Amniotic epithelial cell (primary cell): ENCODE measurements at regions not wholly inside any gene's neighbourhood (a gene's known extent, or its start where the extent isn't known, plus 50 kb on each side); places are given as distances from the start of the nearest gene placed in this dataset.

ENCODE experiments used
- DNase-seq: peaks from one replicate; pipeline ENCODE4 v3.0.0-alpha.2; 2010; ENCODE audit warnings: low read depth

DNA sequence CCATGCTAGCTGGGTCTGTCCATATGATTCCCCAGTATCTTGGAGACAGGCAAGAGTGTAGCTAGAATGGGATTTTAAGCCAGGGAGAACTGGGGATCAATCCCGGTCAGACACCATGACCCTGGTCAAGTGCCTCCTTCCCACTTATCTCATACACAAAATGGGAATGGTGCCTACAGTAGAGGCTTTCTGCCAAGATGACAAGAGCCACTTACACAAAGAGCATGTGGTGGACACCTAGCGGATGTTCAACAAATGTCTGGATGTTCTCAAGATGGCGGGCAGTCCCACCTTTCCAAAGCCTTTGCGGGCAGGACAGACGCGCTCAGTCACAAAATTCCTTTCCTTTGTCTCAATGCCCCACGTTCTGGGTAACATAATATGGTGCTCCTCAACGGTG, 57.3 kb downstream of the MAF start:
- DNase-seq = no peak

DNA sequence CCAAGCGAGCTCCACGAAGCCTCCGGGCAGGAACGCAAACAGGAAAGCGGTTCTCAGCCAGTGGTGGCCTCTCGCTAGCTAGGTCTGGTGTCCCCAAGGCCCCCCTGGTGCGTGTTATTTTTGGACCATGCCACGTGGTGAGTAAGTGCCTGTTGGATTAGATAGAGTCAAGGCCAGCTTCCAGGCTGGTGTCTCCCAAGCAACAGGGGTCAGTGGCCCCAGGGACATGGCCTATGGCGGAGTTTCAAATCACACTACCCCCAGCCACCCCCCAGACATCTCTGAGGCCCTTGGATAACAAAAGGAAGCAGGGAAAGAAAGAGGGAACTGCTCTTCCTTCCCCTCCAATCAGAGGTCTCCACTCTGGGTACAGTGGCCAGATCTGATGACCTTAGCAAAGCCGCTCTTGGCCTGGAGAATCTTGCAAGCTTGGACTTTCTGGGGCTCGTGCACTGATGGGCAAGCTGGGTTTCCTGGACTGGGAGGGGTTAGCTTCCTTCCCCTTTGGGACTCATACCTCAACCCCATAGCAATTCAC, 58.2 kb downstream of the MAF start:
- no peak for DNase-seq

DNA sequence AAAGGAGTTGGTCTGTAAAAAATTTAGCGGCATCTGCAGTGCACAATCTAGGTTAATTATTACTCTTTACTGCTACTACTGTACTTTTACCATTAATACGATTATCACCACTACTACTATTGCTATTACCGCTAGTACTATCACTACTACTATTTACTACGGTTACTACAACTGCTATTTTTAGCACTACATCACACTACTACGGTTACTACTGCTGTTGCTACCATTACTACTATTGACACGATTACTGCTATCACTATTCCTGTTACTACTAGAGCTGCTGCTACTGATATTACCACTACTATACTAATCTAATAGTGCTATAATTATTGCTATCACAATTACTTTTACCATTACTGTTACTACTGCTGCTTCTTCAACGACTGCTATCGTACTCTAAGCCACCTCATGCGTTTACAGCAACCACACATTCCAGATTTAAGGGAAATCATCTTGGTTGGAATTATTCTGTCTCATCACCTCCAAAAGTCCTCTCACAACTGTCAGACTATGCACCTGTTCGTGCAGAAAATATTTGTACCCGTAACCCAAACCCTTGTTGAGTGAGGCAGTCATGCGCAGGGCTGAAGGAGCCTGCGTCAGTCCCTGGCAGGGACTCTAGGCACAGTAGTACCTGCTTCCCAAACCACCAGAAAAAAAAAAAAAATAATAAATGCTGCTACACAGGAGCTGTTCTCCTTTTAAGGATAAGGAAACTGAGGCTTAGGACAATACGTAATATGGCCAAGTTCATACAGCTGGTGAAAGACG, 59.5 kb downstream of the MAF start:
- DNase-seq = no peak

DNA sequence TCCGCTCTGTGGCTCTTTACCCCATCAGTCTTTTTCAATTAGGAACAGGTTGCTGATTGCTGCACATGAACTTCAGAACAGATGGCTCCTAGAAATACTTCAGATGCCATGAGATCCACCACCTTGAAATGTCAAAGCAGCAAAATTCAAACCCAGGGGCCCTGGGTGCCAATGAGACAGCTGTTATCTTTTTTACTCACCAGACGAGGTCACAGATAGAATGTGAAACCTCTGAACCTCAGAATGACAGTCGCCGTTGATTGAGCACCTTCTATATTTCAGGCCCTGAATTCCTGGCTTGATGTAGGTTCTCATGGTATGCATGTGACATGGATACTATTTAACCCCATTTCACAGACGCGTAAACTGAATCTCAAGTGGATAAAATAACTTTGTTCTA, 63.0 kb downstream of the MAF start:
- no peak for DNase-seq

DNA sequence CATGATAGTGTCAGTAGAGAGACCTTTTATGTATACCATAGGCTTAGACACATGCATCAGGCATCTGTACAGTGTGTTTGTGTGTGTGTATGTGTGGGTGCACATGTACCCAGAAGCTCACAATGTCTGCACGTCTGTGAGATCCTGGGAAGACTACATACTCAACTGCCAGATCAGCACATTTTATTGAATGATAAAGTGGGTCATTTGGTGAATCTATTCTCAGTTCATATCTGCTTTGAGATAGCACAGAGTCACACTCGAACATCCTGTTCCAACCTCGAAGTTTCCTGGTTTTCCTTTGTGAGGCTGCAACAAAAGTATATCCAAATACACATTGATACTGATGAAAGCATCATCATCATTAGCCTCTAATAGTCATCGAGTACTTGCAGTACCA, 63.6 kb downstream of the MAF start:
- DNase-seq = no peak

DNA sequence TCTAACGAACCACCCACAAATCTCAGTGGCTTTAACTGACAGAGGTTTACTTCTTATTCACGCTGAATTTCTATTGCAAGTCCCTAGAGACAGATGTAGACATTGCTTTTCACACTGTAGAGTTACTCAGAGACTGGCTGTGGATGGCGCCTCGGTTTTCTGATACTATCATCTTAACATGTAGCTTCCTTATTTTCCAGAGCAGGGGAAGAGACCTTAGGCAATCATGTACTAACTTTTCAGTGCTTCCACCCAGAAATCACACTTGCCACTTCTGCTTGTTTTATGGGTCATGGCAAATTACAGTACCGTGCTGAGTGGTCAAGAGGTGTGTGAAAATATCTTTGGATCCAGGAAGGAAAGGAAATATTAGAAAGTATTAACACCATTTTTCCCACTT, 65.4 kb downstream of the MAF start:
- DNase-seq = no peak

DNA sequence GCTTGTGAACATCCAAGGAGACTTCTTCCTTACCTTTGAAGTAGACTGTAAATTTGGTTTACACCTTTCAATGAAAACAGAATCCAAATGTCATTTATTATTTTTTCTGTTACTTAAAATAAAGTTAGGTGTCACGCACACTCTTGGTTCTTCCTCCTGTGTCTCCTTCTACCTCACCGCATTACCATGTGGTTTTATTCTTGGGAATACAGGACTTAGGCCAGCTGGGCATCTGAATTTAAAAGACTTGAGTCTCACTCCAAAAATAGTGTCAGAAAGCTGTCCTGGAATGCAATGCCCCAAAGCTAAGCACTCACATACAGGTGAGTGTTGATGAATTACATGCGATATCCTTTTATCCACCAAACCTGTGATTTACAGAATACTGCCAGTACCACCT, 66.4 kb downstream of the MAF start:
- no peak for DNase-seq

DNA sequence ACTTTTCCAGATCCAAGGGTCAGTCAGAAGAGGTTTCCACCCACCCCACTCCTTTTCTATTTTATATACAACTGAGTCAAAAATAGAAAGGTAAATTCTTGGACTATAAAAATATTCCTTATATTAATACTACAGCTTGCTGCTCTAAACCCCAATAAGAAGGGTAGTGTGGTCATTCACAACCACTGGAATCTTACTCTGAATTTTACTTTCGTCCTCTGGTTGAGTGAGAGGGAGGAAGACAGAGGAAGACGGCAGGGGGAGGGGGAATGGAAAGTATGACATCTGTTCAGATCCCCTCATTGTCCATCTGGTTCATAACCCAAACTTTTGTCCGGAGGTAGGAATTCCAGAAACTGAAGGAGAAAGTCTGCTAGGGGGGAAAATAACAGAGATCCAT, 67.2 kb downstream of the MAF start:
- no peak for DNase-seq

DNA sequence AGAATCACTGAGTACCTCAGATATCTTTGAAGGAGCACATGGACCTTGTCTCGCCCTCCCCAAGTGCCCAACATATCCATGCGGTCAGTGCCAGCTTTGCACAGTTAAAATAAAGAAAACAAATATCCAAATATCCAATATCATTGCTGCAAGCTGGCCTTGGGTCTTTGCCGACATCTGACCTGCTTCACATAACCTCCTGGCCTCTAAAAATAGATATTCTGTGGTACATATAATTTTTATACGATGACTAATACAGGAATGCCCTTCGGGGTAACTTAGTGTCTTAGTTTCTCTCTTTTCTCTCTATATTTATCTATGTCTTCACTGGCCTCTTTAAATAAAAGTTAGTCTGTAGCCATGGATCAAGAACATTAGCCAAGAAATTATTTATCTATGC, 67.8 kb downstream of the MAF start:
- no peak for DNase-seq

DNA sequence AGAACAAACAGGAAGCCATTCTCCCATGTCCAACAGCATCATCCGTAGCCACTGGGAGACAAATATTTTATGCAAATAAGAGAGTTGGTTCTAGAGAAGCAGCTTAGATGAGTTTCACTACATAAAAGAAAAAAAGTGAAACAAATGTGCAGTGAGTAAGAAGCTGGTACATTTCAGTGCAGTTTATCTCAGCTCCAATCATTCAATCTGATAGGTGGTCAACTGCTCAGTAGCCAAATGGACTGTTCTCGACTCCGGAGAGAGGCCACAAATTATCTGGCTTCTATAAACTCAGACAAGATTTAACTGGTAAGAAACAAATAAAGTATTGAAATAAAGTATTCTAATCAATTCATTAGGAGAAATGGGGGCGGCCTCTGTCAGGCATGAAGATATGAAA, 68.3 kb downstream of the MAF start:
- no peak for DNase-seq

DNA sequence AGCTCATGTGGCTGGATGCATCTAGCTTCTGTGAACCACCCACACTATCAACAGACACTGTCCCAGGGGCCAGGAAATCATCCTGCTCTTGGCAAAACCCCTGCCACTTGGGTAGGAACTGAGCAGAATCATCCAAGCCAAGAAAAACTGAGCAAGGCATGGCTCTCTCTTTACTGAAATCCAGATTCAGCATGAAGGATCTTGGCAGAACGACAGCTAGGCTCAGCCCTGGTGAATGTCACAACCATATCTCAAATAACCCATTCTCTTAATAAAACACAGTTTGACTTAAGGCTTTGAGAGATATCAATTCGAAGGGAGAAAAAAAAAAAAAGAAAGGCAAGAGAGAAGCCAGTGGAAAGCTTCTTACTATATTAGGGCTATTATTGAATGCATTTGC, 72.2 kb downstream of the MAF start:
- no peak for DNase-seq

DNA sequence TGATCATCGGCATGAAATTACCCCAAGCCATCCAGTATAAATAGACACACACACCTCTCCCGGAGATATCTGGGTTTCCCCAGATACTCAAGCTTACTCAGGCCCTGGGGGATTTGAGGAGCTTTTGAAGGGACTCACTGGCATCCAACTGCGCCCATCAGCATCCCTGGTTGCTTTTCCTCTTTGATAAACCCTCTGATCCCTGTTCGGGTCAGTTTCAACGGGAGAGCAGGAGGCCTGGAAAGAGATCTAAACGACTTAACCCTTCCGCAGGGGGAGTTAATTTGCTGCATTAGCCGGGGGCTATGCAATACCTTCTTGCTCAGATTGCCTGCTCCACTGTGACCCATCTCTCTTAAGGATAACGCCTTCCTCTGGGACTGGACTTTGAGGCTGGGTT, 76.6 kb downstream of the MAF start:
- no peak for DNase-seq

DNA sequence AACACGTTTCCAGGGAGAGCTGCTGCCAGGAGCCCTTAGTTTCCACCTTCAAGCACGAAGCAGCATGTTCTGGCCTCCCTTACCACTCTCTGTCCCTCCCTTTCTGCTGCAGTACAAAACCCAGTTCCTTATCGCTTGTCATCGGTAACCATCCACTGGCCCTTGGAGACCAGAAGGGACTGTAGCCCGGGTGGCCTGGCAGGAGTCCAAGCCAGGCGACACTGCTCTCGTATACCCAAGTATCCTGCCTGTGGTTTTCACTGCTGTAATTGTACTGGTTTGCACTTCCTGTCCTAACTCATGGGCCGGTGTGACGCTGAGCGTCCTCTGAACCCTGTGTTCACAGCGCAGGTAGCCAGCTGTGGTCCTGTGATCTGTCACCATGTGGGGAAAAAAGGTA, 81.1 kb downstream of the MAF start:
- no peak for DNase-seq

DNA sequence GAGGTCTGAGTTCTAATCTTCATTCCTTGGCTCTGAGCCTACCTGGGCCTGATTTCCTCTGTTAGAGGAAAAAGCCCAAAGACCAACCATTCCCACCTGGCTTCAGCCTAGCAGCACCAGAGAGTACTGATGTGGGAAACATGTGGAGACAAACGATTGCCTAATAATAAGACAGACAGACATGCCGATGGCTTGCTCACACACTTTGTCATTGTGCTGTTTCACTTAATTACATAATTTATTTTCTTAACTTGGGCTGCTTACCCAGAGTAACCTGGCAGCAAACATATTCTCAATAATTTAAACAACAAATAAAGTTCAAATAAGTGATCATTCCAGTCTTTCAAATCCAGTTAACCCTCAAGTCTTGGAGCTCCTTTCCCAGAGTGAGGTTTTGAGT, 83.4 kb downstream of the MAF start:
- DNase-seq = no peak

DNA sequence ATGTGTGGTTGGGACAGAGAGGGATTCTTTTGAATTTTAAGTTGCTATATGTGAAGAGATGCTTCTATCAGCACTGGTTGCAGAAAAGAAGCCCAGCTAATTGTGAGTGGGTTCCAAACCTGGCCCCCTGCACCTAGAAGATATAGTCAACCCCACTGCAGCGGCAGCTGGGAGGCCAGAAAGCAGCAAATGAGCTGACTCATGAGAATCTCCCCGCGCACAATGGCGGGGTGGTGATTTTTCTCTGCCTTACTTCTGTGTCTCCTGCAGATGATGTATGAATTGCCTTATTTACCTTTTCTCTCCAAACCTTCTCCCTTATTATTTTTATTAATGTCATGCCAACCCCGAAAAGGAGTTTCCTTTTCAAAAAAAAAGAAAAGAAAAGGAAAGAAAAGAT, 89.7 kb downstream of the MAF start:
- DNase-seq = no peak

DNA sequence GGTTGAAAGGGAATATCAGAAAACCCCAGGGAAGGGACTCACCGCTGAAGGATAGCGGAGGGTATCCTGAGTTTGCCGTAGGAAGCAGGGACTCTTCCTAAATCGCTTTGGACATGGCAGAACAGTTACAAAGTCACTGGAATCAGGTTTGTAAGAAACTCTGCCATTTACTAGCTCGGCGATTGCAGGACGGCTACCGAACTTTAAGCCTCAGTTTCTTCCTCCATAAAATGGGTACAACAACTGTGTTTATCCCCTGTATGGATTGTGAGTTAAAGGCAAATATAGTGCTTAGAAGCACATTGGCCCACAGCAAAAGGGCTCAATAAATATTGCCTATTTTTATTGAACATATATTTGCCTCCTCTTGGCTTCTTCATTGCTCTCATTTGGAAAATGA, 90.6 kb downstream of the MAF start:
- no peak for DNase-seq

DNA sequence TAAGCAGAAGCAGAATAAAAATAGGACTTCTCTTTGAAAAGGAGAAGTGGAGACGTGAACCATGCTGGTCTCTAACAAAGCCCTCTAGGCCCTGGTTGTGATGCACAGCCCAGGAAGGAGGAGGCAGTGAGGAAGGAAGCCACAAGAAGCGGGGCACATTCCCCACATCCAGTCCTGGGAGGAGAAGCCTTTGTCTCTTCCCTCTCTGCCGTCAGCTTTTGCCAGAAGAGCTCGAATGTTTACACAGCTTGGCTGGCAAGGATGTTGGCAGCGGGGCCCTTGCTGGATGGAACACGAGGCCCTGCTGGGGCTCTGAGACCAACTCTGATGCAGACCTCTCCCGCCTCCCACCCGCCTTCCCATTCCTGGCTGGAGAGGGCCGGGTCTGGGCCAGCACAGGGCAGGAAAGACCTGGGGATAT, 91.3 kb downstream of the MAF start:
- no peak for DNase-seq

DNA sequence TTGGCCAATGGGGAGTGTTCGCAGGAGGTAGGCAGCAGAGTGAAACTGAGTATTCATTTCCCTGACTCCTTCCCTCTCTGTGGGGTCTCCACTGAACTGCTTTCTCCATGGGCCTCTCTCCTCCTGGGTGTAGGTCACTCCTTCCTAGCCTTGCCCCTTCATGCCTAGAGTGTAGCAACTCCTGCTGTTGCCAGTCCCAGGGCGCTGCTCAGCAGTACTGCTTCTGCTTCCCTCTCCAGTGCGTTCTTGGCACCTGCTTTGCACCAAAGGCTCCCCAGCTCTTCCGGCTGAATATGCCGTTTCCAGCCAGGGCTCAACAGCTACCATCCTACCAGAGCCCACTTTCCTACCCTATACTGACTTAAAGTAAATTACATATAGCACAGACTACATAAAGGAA, 92.2 kb downstream of the MAF start:
- DNase-seq = no peak

DNA sequence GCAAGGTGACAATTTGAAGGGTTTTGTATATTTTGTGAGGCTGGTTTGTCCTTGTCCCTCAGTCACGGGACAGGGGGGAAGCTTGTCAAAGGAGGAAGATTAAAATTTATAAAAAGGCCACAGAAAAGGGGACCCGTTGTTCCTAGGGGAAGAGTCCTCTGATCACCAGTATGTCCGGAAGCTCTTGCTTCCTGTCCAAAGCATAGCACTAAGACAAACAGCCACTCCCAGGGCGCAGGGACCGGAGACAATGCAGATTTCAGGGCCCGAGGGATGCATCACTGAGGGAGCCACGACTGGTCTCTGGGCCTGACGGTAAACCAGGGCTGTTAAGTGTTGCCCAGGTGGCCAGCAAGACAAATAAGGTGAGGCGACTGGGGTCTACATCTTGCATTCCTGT, 95.2 kb downstream of the MAF start:
- DNase-seq = no peak

DNA sequence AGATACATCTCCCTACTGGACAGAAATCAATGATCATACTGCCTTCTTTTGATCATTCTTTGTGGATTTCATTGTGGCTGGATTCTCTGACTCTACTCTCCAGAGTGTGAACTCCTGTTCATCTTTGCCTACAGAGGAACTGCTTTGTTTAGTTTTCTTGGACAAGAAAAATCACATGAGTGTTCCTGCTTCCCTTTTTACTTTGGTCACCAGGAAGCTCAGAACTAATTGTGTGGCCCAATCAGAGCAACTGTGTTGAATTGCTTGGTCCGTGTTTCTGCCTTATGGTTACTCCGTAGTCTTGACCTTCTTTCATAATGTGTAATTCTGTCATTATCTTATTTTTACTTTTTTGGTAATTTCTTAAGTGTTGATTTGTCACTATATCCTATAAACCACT, 97.0 kb downstream of the MAF start:
- no peak for DNase-seq

DNA sequence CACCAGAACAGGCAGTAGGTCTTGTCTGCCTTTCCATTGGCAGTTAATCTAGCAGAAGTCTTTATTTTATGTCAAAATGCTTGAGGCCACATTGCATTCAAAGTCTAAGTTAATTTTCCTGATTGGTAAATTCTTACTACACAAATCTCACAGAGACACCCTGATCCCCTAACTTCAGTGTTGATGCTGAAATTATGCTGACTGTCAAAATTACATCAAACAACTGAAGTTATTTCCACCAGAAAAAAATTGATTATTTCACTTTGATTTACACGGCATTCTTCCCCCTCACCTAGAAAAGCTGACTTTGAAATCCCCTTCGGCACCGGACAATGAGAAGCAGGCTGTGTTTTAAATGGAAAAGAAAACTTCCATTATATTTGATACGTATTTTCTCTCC, 99.1 kb downstream of the MAF start:
- no peak for DNase-seq

DNA sequence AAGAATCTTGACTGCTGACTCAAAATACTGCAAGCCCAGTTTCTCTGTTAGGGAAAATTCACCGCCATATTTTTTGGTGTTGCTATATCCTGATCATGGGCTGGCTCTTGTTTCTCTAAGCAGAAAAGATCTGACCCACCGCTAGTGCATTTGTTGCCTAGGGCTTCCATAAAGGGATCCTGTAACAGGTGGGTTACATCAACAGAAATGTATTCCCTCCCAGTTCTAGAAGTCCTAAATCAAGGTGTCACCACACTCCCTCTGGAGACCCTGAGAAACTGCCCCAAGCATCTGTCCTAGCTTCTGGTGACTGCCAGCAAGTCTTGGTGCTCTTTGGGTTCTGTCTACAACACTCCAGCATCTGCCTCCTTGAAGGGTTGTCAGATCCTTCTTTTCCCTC, 99.7 kb downstream of the MAF start:
- DNase-seq = no peak

DNA sequence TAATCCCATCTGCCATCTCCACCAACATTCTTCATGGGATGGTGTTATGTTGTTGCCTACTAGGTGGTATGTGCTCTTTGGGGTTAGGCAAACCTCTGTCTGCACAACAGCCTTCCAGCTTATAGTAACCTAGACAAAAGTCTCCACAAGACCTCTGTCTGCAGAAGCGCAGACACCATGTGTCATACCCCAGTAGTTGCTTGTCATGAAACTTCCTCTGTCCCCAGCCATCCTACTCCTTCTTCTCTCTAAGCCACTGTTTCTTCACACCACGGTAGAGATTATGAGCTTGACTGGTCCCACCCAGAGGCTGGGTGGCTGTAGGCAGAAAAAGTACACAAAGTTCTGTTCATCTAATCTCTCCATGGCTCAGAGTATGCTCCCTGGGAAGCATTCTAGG, 100.3 kb downstream of the MAF start:
- no peak for DNase-seq

DNA sequence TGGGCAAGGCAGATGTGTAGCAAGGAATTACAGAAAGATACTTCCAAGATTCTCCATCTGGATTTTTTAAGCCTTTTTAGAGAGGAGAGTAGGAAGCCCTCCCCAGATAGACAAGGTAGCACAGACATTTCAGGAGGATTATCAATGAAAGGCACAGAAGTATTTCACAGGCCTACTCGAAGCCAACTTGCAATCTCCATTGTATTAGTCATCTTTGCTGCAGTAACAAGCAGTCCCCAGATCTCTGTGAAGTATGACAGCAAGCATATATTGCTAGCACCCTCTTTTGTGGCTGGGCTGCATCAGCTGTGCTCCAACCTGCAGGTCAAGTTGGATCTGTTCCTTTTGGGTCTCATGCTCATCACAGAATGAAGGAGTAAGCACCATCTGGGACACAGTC, 101.6 kb downstream of the MAF start:
- no peak for DNase-seq
